ENCODE measurements at regions not wholly inside any gene's neighbourhood (a gene's known extent, or its start where the extent isn't known, plus 50 kb on each side); places are given as distances from the start of the nearest gene placed in this dataset.

GRCh38 chr12:60043236-60043635 is 447.4 kb downstream of the SLC16A7 start:
- TF ChIP-seq CTCF (IDR thresholded peaks at IDR 0.05) (no peak), POLR2A (IDR thresholded peaks at IDR 0.05) (no peak)

All from adrenal gland (tissue), 5 donors.